DOHH2 (cell line): ENCODE measurements at regions not wholly inside any gene's neighbourhood (a gene's known extent, or its start where the extent isn't known, plus 50 kb on each side); places are given as distances from the start of the nearest gene placed in this dataset.

Source experiments
- H3F3A ChIP-seq: fragments of 200-600 bp; sonication (generic), shearing (Covaris generic); 2 replicates; pipeline ENCODE4 v1.6.0; 2016; ENCODE audit warnings: antibody characterized with exemption, mild to moderate bottlenecking; ENCODE audit not compliant: control insufficient read depth, insufficient read depth
- H3K27ac ChIP-seq: fragments of 200-600 bp; sonication (generic); 2 replicates; pipeline ENCODE4 v1.5.1; 2014; ENCODE audit warnings: low read depth, mild to moderate bottlenecking, low read length, moderate library complexity
- H3K27me3 ChIP-seq: fragments of 200-600 bp; sonication (generic); 2 replicates; pipeline ENCODE4 v1.6.1; 2014; ENCODE audit warnings: mild to moderate bottlenecking, low read length, mixed read lengths; ENCODE audit not compliant: control insufficient read depth
- H3K36me3 ChIP-seq: fragments of 200-600 bp; sonication (generic); 2 replicates; pipeline ENCODE4 v1.6.1; 2014; ENCODE audit warnings: mild to moderate bottlenecking, low read length, moderate library complexity, mixed read lengths; ENCODE audit not compliant: control insufficient read depth
- H3K4me1 ChIP-seq: fragments of 200-600 bp; sonication (generic); 2 replicates; pipeline ENCODE4 v1.6.1; 2014; ENCODE audit warnings: mild to moderate bottlenecking, low read length, mixed read lengths; ENCODE audit not compliant: control insufficient read depth
- H3K4me2 ChIP-seq: fragments of 200-600 bp; sonication (generic); 2 replicates; pipeline ENCODE4 v1.6.0; 2014; ENCODE audit warnings: mild to moderate bottlenecking, low read length, moderate library complexity
- H3K4me3 ChIP-seq: fragments of 200-600 bp; sonication (generic); 2 replicates; pipeline ENCODE4 v1.5.1; 2014; ENCODE audit warnings: mild to moderate bottlenecking, low read length, mixed read lengths
- H3K79me2 ChIP-seq: fragments of 200-600 bp; sonication (generic); 2 replicates; pipeline ENCODE4 v1.6.1; 2014; ENCODE audit warnings: mild to moderate bottlenecking, low read length, mixed read lengths; ENCODE audit not compliant: control insufficient read depth
- H3K9me2 ChIP-seq: fragments of 200-600 bp; sonication (generic); replicated peaks from 2 replicates; pipeline ENCODE4 v1.6.1; 2014; ENCODE audit warnings: mild to moderate bottlenecking, low read length, mixed read lengths; ENCODE audit not compliant: control insufficient read depth
- H3K9me3 ChIP-seq: fragments of 200-600 bp; sonication (generic); 2 replicates; pipeline ENCODE4 v1.6.1; 2014; ENCODE audit warnings: antibody characterized with exemption, low read length, mixed read lengths; ENCODE audit not compliant: control insufficient read depth, insufficient read depth
- H4K20me1 ChIP-seq: fragments of 200-600 bp; sonication (generic); 2 replicates; pipeline ENCODE4 v1.6.0; 2014; ENCODE audit warnings: low read depth, mild to moderate bottlenecking, antibody characterized with exemption, low read length, moderate library complexity; ENCODE audit not compliant: control insufficient read depth, insufficient read depth
- CTCF ChIP-seq: fragments of 200-600 bp; sonication (generic); IDR thresholded peaks from one replicate; pipeline ENCODE4 v1.5.1; 2014; ENCODE audit warnings: antibody characterized with exemption, mild to moderate bottlenecking, low read depth, low read length; ENCODE audit not compliant: poor library complexity, severe bottlenecking
- EZH2phosphoT487 ChIP-seq: fragments of 200-600 bp; sonication (generic); IDR thresholded peaks from 2 replicates; pipeline ENCODE4 v1.6.1; 2017; ENCODE audit warnings: borderline replicate concordance, mild to moderate bottlenecking, antibody characterized with exemption, low read length, moderate library complexity, mixed read lengths

GRCh38 chr9:115972362-115972761 lies 181.2 kb upstream of the PAPPA start:
- no peak overlapping the region for H3K27ac ChIP-seq
- no peaks in the 10 kb centered on the region for H3F3A ChIP-seq
- H3K9me2 ChIP-seq, result no peaks in the 10 kb centered on the region
- H3K4me1 ChIP-seq, result no peaks in the 10 kb centered on the region
- no peak overlapping the region for H3K4me3 ChIP-seq
- H3K9me3 ChIP-seq, result no peaks in the 10 kb centered on the region
- H3K79me2 ChIP-seq, result no peaks in the 10 kb centered on the region
- no peaks in the 10 kb centered on the region for H4K20me1 ChIP-seq
- TF ChIP-seq CTCF, result no peak
- H3K27me3 ChIP-seq, result no peaks in the 10 kb centered on the region
- no peak overlapping the region for H3K4me2 ChIP-seq
- no peaks in the 10 kb centered on the region for H3K36me3 ChIP-seq

- Histone ChIP-seq H3K27ac (no peak overlapping the region), H3F3A (no peaks in the 10 kb centered on the region), H3K4me2 (no peak overlapping the region), H3K36me3 (no peaks in the 10 kb centered on the region), H3K4me1 (no peaks in the 10 kb centered on the region), H3K9me2 (no peaks in the 10 kb centered on the region), H3K79me2 (no peaks in the 10 kb centered on the region), H3K4me3 (no peak overlapping the region), H4K20me1 (no peaks in the 10 kb centered on the region), H3K9me3 (no peaks in the 10 kb centered on the region), H3K27me3 (no peaks in the 10 kb centered on the region)
- TF ChIP-seq CTCF (no peak), EZH2phosphoT487 (no peak)
Observed at GRCh38 chr9:115972843-115973595, 180.6 kb upstream of the PAPPA start.

GRCh38 chr9:115976781-115977180 lies 176.8 kb upstream of the PAPPA start:
- Histone ChIP-seq H3K27ac (no peak overlapping the region), H3K36me3 (no peaks in the 10 kb centered on the region), H4K20me1 (no peaks in the 10 kb centered on the region), H3K27me3 (no peaks in the 10 kb centered on the region), H3K4me1 (no peaks in the 10 kb centered on the region), H3K4me2 (no peak overlapping the region), H3K79me2 (no peaks in the 10 kb centered on the region), H3K9me3 (no peaks in the 10 kb centered on the region), H3K9me2 (no peaks in the 10 kb centered on the region), H3K4me3 (no peak overlapping the region), H3F3A (no peaks in the 10 kb centered on the region)
- TF ChIP-seq EZH2phosphoT487 (no peak), CTCF (no peak)
